ENCODE measurements at regions not wholly inside any gene's neighbourhood (a gene's known extent, or its start where the extent isn't known, plus 50 kb on each side); places are given as distances from the start of the nearest gene placed in this dataset.
"Not testable (repeated sequence)": the region's sequence is repeated elsewhere in the genome, so short reads cannot be mapped to it uniquely, and the experiment has no call there.

GRCh38 chr4:184335520-184335919, 117.8 kb upstream of the ENPP6 start:
- DNase-seq, result no peak

- DNase-seq, result not testable (repeated sequence)
These were observed 115.8 kb upstream of the ENPP6 start for GRCh38 chr4:184333446-184333845.

- DNase-seq, result no peak
These were observed 113.8 kb upstream of the ENPP6 start for GRCh38 chr4:184331268-184331995.

- not testable (repeated sequence) for DNase-seq
These were observed 112.9 kb upstream of the ENPP6 start for GRCh38 chr4:184330517-184331094.

GRCh38 chr4:184329659-184330400, 112.2 kb upstream of the ENPP6 start:
- no peak for DNase-seq

GRCh38 chr4:184329235-184329634, 111.6 kb upstream of the ENPP6 start:
- no peak for DNase-seq

- no peak for DNase-seq
These were observed 110.5 kb upstream of the ENPP6 start for GRCh38 chr4:184328022-184328736.

- no peak for DNase-seq
These were observed 107.3 kb upstream of the ENPP6 start for GRCh38 chr4:184324939-184325477.

GRCh38 chr4:184322328-184323025, 104.8 kb upstream of the ENPP6 start:
- DNase-seq, result no peak

- no peak for DNase-seq
These were observed 103.0 kb upstream of the ENPP6 start for GRCh38 chr4:184320631-184321030.

GRCh38 chr4:184318852-184319251, 101.2 kb upstream of the ENPP6 start:
- DNase-seq, result no peak

GRCh38 chr4:184317234-184317918, 99.7 kb upstream of the ENPP6 start:
- DNase-seq, result no peak

GRCh38 chr4:184316821-184317220, 99.1 kb upstream of the ENPP6 start:
- DNase-seq, result no peak

GRCh38 chr4:184315675-184316359, 98.1 kb upstream of the ENPP6 start:
- DNase-seq, result no peak

GRCh38 chr4:184313702-184314659, 96.3 kb upstream of the ENPP6 start:
- DNase-seq, result no peak

GRCh38 chr4:184313058-184313581, 95.4 kb upstream of the ENPP6 start:
- DNase-seq, result no peak

GRCh38 chr4:184312126-184312525, 94.5 kb upstream of the ENPP6 start:
- no peak for DNase-seq

GRCh38 chr4:184310881-184311709, 93.4 kb upstream of the ENPP6 start:
- DNase-seq, result no peak

- peak; percentile 24 for DNase-seq
These were observed 92.5 kb upstream of the ENPP6 start for GRCh38 chr4:184310171-184310567.

All from activated gamma-delta T cell treated with Interleukin-2 at 50 U/mL for 16 hours (primary cell).